Hematopoietic multipotent progenitor cell treated with erythropoietin and hydrocortisone succinate and interleukin-3 and kit ligand, for 4 days (in vitro differentiated cells): ENCODE measurements at regions not wholly inside any gene's neighbourhood (a gene's known extent, or its start where the extent isn't known, plus 50 kb on each side); places are given as distances from the start of the nearest gene placed in this dataset.
"Not testable (repeated sequence)": the region's sequence is repeated elsewhere in the genome, so short reads cannot be mapped to it uniquely, and the experiment has no call there.

Experiments used
- DNase-seq: peaks from one replicate; pipeline ENCODE4 v3.0.0-alpha.2; 2015

DNA sequence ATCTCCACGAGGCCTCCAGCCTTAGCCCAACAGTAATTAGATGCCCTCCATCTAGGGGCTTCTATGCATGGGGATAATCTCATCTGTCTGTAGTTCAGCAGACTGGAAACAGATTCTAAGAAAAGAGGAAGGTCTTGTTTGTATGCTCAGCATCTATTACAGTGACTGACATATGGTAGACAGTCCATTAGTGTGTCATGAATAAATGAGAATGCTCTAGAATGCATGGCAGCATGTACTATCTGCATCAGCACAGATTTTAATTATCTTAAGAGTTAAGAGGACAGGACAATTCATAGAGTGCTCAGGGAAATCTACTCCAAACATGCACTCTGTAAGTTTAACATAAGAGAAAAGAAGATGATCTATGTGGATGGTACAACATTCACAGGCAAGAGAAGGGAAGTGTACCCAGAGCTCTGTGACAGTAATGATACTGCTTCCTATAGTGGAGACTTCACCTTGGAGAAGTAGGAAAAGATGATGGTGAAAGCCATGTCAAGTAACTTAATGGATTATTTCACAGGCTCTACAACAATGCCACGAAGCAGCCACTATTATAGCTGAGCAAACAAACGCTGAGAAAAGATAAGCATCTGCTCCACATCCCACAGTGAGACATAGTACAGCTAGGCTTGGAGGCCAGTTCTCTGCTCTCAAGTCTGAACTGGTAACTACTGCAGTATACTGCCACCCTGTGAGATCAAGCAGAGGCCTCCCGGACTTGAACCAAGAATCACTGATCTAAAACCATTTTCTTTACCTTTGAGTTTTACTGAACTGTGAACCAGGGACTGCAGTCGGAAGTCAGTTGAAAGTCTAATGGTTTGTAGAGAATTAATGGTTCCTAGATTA lies 309.2 kb upstream of the SPTLC3 start:
- no peak for DNase-seq

DNA sequence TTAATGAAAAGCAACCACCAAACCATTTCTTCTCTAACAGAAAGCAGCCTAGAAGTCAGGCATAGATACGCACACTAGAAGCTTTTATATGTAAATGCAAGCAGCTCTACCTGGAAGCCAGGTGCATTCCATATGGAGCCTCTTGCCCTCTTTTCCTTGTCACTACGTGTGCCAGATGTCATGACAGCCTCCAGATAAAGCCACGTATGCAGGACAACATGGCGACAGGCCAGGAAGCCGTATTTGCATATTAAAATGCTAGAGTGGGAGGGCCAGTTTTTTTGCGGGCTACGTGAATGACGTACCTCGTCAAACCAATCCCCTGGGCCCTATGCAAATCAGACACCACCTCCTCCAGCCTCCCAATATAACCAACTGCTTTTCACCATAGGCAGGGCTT lies 308.1 kb upstream of the SPTLC3 start:
- no peak for DNase-seq

DNA sequence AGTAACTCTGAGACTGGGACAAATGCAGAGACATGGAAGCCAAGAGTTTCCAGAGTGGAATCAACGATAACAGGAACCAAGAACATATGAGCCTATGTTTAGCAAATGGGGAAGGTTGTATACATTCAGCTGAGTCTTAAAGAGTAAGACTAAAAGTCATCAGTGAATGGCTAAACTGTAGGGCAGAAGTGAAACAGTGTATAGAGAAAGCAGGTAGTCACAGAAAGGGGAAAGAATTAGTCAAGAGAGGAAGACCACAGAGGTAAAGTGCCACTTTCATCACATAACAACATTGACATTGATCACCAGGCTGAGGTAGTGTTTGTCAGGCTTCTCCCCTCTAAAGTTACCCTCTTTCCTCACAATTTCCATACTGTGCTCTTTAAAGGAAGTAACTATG lies 306.5 kb upstream of the SPTLC3 start:
- no peak for DNase-seq

DNA sequence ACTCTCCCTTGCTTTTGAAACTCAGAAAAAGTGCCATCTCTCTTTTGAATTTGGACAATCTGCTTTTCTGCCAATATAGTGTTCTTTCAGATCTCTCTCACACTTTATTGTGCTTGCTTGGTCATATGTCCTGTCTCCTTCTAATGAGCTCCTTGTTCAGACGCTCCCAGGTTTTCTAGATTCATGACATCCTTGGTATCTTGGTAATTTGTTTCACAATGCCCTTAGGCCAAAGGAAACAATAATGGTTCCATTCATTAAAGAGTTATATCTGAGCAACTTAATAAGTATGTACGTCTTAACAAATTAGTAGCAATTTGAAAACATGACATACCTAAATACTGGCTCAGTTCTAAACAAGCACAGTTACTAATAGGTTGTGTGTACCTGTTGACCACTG lies 293.4 kb upstream of the SPTLC3 start:
- DNase-seq = no peak

DNA sequence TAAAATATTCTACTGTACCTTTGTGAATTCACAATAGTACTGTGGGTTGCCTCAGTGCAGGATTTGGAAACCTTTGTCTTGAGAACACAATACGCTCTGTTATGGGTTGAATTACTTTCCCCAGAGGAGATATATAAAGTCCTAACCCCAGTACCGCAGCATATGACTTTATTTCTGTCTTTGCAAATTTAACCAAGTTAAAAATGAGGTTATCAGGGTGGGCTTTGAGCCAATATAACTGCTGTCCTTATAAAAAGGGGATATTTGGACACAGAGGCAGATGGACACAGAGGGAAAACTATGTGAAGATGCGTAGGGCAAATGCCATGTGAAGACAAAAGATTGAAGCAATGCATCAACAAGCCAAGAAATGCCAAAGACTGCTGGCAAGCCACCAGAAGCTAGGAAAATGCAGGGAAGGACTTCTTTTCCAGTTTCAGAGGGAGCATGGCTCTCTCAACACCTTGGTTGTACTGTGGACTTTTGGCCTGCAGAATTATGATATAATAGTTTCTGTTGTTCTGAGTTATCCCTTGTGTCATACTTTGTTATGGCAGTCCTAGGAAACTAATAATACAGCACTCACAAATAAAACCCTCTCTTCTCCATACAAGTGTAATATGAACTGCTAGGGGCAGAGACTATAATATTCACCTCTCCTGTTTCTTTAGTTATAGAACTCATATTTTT lies 292.6 kb upstream of the SPTLC3 start:
- DNase-seq = no peak

DNA sequence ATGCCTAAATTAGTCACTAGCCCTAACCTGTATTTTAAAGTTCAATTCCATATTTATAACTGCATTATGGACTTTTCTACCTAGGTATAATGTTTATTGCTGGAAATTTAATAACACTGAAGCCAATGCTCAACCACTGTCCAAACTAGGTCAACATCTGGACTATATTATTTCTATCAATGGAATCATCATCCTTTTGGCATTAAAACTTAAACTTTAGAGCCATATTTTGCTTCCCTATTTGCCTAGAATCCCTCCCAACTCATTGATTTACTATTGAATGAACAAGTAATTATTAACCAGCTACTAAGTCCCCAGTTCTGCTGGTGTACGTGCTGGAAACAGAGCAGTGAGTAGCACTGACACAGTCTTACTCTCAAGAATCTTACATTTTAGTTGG lies 291.7 kb upstream of the SPTLC3 start:
- DNase-seq = no peak

DNA sequence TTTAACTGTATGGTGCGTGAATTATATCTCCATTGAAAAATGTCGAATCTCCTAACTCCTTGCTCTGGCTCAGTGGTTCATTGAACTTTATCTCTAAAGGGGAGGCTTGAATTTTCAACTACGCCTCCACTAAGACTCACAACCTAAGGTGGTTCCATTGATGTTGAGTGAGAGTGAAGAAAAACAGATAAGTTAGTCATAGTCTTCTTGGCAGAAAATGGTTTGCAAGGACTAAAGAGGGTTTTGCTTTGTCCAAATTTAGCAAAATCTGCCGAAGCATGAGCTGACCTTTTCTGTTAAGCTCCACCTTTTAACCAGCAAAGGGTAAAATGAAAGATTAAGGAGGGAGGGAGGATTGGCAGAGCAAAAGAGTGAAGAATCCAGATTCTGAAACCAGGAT lies 290.2 kb upstream of the SPTLC3 start:
- DNase-seq = no peak

DNA sequence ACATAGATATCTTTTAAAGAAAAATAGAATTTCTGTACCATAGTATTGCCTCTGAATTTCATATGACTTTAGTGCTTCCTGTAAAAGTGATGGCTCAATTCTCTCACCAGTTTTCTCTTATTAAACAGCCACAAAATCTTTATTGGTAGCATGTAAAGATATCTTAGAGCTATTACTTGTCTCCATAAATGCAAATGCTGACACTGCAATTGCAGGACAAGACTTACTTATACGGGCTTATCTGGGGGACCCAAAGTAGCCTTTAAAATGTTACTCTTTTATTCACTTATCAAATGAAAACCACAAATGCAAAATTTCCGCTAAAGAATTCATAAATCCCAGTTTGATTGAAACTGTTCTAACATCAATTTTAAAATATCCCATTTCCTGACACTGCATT lies 287.1 kb upstream of the SPTLC3 start:
- DNase-seq = no peak

DNA sequence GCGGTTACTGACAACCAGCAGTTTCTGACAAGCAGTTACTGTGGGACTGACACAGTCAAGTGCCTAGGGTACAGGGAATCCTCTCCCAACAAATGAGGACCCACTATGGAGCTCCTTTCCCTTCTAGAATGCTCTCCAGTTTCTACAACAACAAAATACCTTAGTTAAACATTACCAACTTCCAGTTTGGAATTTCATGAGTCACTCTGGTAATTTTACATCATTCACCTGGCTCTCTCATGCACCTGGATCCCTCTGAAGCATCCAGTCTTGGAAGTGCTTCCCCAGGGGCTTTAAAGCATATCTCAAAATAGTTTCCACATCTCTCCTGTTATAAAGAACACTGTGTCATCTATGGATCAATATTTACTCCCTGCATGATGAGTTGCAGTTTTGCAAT lies 286.7 kb upstream of the SPTLC3 start:
- no peak for DNase-seq

DNA sequence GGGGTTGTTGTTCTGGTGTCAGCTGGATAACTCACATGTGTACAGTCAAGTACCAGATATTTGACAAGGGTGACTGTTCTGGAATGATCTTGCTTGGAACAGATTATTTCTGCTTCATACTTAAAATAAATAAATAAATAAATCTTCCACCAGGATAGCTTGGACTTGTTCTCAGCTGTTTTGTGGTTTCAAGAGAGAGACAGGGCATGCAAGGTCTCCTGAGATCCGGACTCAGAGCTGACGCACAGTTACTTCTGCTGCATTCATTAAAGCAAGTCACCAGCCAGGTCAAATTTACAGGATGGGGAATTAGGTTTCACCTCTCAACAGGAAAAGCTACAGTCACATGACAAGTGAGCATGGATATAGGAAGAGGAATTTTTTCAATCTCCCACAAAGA lies 285.0 kb upstream of the SPTLC3 start:
- no peak for DNase-seq

DNA sequence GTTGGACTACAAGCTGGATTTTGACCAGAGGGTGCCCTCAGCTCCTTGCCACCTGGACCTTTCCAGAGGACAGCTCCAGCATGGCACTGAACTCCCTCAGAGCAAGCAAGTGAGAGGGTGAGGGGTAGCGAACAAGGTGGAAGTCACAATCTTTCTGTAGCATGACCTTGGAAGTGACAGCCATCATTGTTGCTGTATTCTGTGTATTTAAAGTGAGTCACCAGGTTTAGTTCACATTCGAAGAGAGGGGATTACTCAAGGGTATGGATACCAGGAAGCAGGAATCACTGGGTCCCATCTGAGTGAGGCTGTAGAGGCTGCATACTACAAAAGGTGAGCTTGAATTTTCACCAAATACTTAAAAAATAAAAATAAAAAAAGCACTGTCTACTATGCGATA lies 280.0 kb upstream of the SPTLC3 start:
- no peak for DNase-seq

DNA sequence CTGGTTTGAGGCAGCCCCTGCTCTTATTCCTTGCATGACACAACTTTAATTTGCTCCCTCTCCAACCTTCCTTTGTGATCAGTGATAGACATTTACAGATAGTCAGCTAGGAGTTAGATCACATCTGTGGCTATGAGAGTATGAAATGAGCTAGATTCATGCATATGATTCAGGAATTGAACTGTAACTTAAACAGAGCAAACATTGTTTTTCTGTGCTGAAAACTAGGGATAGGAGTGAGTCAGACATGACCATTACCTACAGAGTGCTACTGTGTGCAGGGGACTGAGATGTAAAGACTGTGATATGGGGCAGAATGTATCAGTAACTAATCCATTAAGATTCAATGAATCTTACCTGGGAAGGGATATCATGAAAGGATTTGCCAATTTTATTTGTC lies 279.4 kb upstream of the SPTLC3 start:
- no peak for DNase-seq

DNA sequence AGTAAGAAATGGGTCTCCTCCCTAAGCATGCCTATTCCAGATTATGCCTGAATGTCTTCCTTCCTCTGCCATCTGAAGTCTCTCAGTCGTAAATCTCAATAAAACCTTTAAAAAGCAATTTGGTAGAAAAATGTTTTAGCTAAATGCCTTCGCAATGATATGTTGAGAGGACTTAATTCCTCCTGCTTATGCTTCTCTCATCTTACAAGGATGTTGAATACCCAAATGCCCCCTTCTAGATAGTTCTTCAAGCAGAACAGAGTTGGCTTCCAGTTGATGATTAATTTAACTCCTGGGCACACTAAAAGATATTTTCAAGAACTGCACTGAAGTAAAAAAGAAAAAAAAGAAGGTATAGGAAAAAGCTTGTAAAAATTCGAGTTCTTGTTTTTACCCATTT lies 275.0 kb upstream of the SPTLC3 start:
- DNase-seq = no peak

DNA sequence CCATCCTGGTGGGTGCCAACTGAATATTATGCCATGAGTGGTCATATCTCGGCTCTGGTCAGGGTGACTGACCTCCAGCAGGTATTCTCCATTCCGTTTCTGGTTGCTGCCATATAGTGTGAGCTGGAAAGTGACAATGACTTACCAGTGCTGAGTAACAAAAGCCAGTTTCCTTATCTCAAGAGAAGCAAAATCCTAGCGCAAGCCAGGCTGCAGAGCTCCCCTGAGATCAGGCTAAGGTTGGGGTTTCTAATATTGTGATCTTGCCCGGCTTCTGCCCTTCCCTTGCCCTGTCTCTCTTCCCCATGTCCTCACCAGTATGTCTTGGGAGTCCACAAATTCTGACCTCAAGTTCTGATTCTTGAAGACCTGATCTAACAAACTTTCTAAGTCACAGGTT lies 271.3 kb upstream of the SPTLC3 start:
- DNase-seq = no peak

DNA sequence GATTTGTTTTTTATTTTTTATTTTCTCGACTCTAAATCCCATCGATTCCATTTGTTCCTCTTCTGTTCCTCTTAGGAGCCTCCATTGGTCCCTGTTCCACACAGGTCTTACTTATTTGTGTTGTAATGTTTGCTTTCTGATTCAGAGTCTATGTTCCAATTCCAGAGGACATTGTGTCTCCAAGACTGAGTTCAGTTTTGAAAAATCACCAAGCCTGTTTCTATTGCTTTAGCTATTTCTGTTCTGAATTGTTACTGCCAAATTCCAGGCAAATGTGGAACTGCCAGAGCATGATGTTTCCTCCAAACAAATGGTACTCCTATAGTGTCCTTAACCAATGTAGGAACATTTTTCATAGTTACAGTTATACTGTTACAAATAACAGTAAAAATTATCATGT lies 270.9 kb upstream of the SPTLC3 start:
- no peak for DNase-seq

DNA sequence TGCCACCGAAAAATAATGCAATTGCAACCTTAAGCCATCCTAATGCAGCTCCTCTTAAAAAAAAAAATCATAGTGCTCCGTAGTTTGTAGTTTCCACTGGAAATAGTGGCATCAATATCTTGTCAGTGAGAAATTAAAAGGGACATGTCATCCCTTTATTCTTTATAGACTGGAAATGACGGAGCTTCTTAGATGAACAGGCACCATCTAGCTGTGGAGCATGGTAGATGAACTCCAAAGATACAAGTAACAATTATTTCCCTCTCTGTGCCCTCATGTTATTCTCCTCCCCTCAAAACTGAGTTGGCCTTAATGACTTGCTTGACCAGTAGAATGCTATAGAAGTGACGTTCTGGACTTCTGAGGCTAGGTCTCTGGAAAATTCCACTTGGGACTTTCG lies 268.1 kb upstream of the SPTLC3 start:
- DNase-seq = no peak

DNA sequence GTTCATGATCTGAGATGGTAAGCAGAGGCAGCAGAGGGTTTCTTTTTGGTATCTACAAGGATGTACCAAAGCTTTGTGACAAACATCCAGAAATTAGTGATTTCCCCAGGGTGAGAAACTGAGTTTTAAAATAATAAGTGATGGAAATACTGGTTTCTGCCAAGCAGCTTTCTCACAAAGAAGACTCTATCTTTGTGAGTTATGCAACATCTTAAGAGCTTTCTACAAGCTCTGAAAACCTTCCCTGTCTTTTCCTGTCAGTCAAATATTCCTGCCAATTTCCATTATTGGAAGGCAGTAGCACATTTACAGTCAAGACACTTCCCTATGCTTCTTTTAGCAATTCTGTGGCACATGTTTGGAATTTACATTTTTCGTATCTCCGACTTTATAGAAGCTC lies 264.7 kb upstream of the SPTLC3 start:
- no peak for DNase-seq

DNA sequence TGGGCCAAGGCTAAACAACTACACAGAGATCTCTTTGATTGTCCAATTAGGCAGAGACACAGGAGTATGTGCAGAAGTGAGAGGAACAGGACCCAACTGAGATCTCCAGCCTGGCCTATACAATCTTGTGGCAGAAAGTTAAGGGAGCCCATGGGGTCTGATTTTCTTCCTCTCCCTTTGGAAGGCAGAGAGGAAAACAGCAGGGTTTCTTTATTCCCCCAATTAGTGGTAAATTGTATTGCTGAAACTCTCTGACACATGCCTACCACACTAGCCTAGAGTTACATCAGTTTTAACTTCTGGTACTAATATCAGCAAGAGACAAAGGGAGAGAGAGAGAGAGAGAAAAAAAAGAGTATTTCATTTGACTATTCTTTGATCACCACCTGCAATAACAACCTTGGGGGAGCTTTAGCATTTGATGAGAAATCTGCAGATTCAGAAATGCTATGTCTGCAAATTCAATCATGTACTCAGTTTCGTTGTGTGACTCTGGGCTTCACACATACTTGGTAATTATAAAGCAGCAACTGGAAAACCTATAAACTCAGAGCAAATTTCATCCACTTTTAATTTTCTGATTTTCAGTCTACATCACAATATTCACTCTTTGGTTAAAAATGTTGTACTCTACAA lies 260.3 kb upstream of the SPTLC3 start:
- no peak for DNase-seq

DNA sequence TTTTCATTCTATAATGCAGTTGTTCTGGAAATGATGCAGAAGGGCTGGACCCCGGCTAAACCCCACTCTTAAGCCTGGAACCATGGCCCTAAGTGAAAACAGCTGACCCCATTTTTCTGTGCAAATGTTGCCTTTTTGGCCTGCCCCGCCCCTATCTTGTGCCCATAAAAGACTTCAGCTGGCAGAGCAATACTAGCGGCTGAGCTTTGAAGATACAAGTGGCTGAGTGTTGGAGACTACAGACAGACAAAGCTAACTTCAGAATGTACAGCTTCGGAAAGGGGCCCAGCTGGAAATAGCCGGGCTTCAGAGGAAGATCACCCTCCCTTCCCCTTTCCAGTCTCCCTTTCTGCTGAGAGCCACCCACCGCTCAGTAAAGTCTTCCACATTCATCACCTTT lies 258.6 kb upstream of the SPTLC3 start:
- no peak for DNase-seq

DNA sequence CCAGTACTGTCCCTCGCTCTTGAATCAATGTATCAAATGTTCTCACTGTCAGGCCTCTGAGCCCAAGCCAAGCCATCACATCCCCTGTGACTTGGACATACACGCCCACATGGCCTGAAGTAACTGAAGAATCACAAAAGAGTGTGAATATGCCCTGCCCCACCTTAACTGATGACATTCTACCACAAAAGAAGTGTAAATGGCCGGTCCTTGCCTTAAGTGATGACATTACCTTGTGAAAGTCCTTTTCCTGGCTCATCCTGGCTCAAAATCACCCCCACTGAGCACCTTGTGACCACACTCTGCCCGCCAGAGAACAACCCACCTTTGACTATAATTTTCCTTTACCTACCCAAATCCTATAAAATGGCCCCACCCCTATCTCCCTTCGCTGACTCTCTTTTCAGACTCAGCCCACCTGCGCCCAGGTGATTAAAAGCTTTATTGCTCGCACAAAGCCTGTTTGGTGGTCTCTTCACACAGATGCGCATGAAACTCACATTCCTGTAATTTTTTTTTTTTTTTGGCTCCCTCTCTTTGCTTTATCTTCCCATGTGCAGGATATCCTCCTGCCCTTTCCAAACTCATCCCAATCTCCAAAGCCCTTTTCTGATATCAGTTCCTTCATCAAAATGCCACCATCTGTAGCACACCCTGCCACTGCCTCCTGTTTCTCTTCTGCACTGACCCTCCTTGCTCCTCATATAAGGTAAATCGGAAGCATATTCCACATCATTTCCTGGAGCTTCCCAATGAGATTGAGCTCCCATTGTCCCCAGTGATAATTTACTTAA lies 255.7 kb upstream of the SPTLC3 start:
- DNase-seq = not testable (repeated sequence)

DNA sequence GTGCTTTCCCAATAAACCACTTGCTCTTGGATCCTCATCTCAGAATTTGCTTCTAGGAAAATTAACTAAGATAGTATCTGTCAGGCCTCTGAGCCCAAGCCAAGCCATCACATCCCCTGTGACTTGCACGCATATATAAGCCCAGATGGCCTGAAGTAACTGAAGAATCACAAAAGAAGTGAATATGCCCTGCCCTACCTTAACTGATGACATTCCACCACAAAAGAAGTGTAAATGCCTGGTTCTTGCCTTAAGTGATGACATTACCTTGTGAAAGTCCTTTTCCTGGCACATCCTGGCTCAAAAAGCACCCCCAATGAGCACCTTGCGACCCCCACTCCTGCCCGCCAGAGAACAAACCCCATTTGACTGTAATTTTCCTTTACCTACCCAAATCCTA lies 255.0 kb upstream of the SPTLC3 start:
- not testable (repeated sequence) for DNase-seq

DNA sequence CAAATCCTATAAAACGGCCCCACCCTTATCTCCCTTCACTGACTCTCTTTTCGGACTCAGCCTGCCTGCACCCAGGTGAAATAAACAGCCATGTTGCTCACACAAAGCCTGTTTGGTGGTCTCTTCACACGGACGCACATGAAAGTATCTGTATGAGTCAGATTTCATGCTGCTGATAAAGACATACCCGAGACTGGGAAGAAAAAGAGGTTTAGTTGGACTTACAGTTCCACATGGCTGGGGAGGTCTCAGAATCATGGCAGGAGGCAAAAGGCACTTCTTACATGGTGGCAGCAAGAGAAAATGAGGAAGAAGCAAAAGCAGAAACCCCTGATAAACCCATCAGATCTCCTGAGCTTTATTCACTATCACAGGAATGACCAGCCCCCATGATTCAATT lies 249.3 kb upstream of the SPTLC3 start:
- DNase-seq = not testable (repeated sequence)

DNA sequence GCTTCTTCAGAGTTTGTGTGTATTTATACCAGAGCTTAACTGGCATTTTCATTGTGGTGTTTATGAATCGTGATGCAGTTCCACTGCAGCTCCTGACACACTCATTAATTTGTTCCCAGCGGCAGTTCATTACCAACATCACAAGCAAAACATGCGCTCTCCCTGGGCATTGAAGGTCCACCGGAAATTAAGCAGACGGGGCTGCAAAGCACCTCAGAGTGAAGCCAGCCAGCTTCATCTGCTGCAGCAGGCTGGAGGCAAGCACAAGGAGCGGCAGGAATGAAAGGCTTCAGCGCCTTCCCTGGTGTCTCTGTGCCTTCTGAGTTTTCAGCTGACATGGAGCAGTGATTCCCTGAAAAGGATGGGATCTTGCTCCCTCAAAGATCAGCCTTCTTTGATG lies 246.0 kb upstream of the SPTLC3 start:
- no peak for DNase-seq
